HL-60 (cell line): ENCODE measurements at regions not wholly inside any gene's neighbourhood (a gene's known extent, or its start where the extent isn't known, plus 50 kb on each side); places are given as distances from the start of the nearest gene placed in this dataset.

Experiments
- CTCF ChIP-seq: IDR thresholded peaks from one replicate; pipeline ENCODE4 v1.5.1; 2011; ENCODE audit warnings: low read length, control low read depth, inconsistent platforms; ENCODE audit not compliant: insufficient read depth
- SPI1 ChIP-seq: IDR thresholded peaks from 2 replicates; pipeline ENCODE4 v1.6.1; 2012; ENCODE audit warnings: low read depth, mild to moderate bottlenecking, borderline replicate concordance

- TF ChIP-seq SPI1 (no peak), CTCF (no peak)
Observed at GRCh38 chr11:86161336-86161735, 83.2 kb upstream of the EED start.
